ENCODE measurements at regions not wholly inside any gene's neighbourhood (a gene's known extent, or its start where the extent isn't known, plus 50 kb on each side); places are given as distances from the start of the nearest gene placed in this dataset.

- no peak for TF ChIP-seq CTCF (IDR thresholded peaks at IDR 0.05)
- TF ChIP-seq POLR2A (IDR thresholded peaks at IDR 0.05) = no peak
Measured at GRCh38 chr11:69358398-69359020, 64.6 kb downstream of the MYEOV start.

All from Peyer's patch (tissue), 4 donors.